IMR-90 (cell line): ENCODE measurements at regions not wholly inside any gene's neighbourhood (a gene's known extent, or its start where the extent isn't known, plus 50 kb on each side); places are given as distances from the start of the nearest gene placed in this dataset.

Experiments used
- ATAC-seq: fragments of 200-7000 bp; cut with Tn5 transposase; 2 replicates; pipeline ENCODE4 v1.9.1; 2020; ENCODE audit warnings: low read depth, mild to moderate bottlenecking, moderate library complexity
- BruUV-seq: library from RNA; stranded (reverse); fragments of 400-500 nt; replicated peaks from 2 replicates; lab custom pipeline; 2021; lab: Mats Ljungman, UMichigan
- CTCF ChIA-PET: fragments of 300-600 bp; formaldehyde crosslinking; extraction: SDS; loops from one replicate; lab custom pipeline; 2021; ENCODE audit warnings: antibody characterized with exemption; lab: Yijun Ruan, JAX
- POLR2A ChIA-PET: fragments of 300-600 bp; sonication (Branson Sonifier 250); formaldehyde crosslinking; loops from one replicate; lab custom pipeline; 2022; ENCODE audit warnings: antibody characterized with exemption; ENCODE audit not compliant: unreplicated experiment; lab: Charles Lee
- DNase-seq: peaks from one replicate; pipeline ENCODE4 v3.0.0; 2013
- H2AFZ ChIP-seq: replicated peaks from 2 replicates; pipeline ENCODE3; 2013; ENCODE audit warnings: low read length, mild to moderate bottlenecking; ENCODE audit not compliant: poor library complexity
- H2AK5ac ChIP-seq: 2 replicates; pipeline ENCODE4 v1.6.1; 2013; ENCODE audit warnings: low read depth, low read length, inconsistent platforms
- H2AK9ac ChIP-seq: replicated peaks from 2 replicates; pipeline ENCODE3; 2013; ENCODE audit warnings: mild to moderate bottlenecking, low read depth, low read length, moderate library complexity; ENCODE audit not compliant: poor library complexity
- H2BK120ac ChIP-seq: 2 replicates; pipeline ENCODE4 v1.6.1; 2013; ENCODE audit warnings: low read depth, low read length, inconsistent platforms
- H2BK15ac ChIP-seq: 3 replicates; pipeline ENCODE4 v1.6.1; 2013; ENCODE audit warnings: low read depth, low read length, inconsistent platforms
- H2BK20ac ChIP-seq: 2 replicates; pipeline ENCODE4 v1.6.1; 2013; ENCODE audit warnings: low read depth, mild to moderate bottlenecking, inconsistent platforms, low read length, moderate library complexity
- H2BK5ac ChIP-seq: 2 replicates; pipeline ENCODE4 v1.6.1; 2013; ENCODE audit warnings: mild to moderate bottlenecking, low read depth, low read length, inconsistent platforms; ENCODE audit not compliant: poor library complexity, severe bottlenecking
- H3K14ac ChIP-seq: replicated peaks from 2 replicates; pipeline ENCODE4 v1.6.1; 2013; ENCODE audit warnings: low read depth, low read length, inconsistent platforms
- H3K18ac ChIP-seq: 2 replicates; pipeline ENCODE4 v1.6.1; 2013; ENCODE audit warnings: low read depth, low read length, control low read depth
- H3K23ac ChIP-seq: 2 replicates; pipeline ENCODE4 v1.6.1; 2013; ENCODE audit warnings: low read depth, low read length, inconsistent platforms
- H3K27ac ChIP-seq: 2 replicates; pipeline ENCODE4 v1.5.1; 2013; ENCODE audit warnings: mild to moderate bottlenecking, control low read depth, low read length; ENCODE audit not compliant: insufficient read depth
- H3K27me3 ChIP-seq: 2 replicates; pipeline ENCODE4 v1.6.1; 2013; ENCODE audit warnings: low read length; ENCODE audit not compliant: control insufficient read depth, insufficient read depth
- H3K36me3 ChIP-seq: 2 replicates; pipeline ENCODE4 v1.6.1; 2013; ENCODE audit warnings: low read length, mixed read lengths; ENCODE audit not compliant: control insufficient read depth, insufficient read depth
- H3K4ac ChIP-seq: 2 replicates; pipeline ENCODE4 v1.6.1; 2013; ENCODE audit warnings: low read depth, low read length, inconsistent platforms
- H3K4me1 ChIP-seq: 2 replicates; pipeline ENCODE4 v1.6.1; 2013; ENCODE audit warnings: low read length, mixed read lengths; ENCODE audit not compliant: control insufficient read depth, insufficient read depth
- H3K4me2 ChIP-seq: 2 replicates; pipeline ENCODE4 v1.6.1; 2013; ENCODE audit warnings: low read depth, mild to moderate bottlenecking, control low read depth, low read length, moderate library complexity
- H3K4me3 ChIP-seq: 2 replicates; pipeline ENCODE4 v1.5.1; 2013; ENCODE audit warnings: low read depth, mild to moderate bottlenecking, control low read depth, low read length, moderate library complexity; ENCODE audit not compliant: insufficient read depth
- H3K56ac ChIP-seq: 2 replicates; pipeline ENCODE4 v1.6.1; 2013; ENCODE audit warnings: low read length, inconsistent platforms; ENCODE audit not compliant: insufficient read depth; ENCODE audit errors: extremely low read depth
- H3K79me1 ChIP-seq, 2 experiments: 2 replicates each; pipeline ENCODE4 v1.6.1; 2013; ENCODE audit warnings: low read length in 2 of 2, inconsistent platforms in 1 of 2, low read depth in 1 of 2
- H3K9ac ChIP-seq: 2 replicates; pipeline ENCODE4 v1.6.1; 2013; ENCODE audit warnings: low read depth, low read length, control low read depth
- H3K9me1 ChIP-seq: 2 replicates; pipeline ENCODE4 v1.6.1; 2013; ENCODE audit warnings: low read length, inconsistent platforms; ENCODE audit not compliant: insufficient read depth
- H3K9me3 ChIP-seq: 2 replicates; pipeline ENCODE4 v1.6.1; 2013; ENCODE audit warnings: low read length; ENCODE audit not compliant: control insufficient read depth, insufficient read depth
- H4K20me1 ChIP-seq: 2 replicates; pipeline ENCODE4 v1.6.1; 2013; ENCODE audit warnings: low read length, inconsistent platforms; ENCODE audit not compliant: insufficient read depth
- H4K5ac ChIP-seq: 2 replicates; pipeline ENCODE4 v1.6.1; 2013; ENCODE audit warnings: mild to moderate bottlenecking, low read depth, low read length, control low read depth
- H4K8ac ChIP-seq, 2 experiments: 2 replicates each; pipeline ENCODE4 v1.6.1; 2013; ENCODE audit warnings: low read depth in 2 of 2, low read length in 2 of 2, control low read depth in 1 of 2, inconsistent platforms in 1 of 2
- H4K91ac ChIP-seq: 2 replicates; pipeline ENCODE4 v1.6.1; 2013; ENCODE audit warnings: low read depth, low read length, inconsistent platforms; ENCODE audit not compliant: insufficient read depth
- BHLHE40 ChIP-seq: fragments of 150-350 bp; IDR thresholded peaks from 2 replicates; pipeline ENCODE4 v1.6.1; 2016; ENCODE audit warnings: mild to moderate bottlenecking, low read depth, low read length
- CHD1 ChIP-seq: IDR thresholded peaks from 2 replicates; pipeline ENCODE4 v1.6.1; 2012; ENCODE audit warnings: low read depth, low read length, improper control_type of control experiment
- FOS ChIP-seq: fragments of 150-350 bp; IDR thresholded peaks from 2 replicates; pipeline ENCODE4 v1.6.1; 2016; ENCODE audit warnings: low read depth, low read length
- MXI1 ChIP-seq: IDR thresholded peaks from 2 replicates; pipeline ENCODE4 v1.6.1; 2012; ENCODE audit warnings: low read depth, mild to moderate bottlenecking, low read length, moderate library complexity, borderline replicate concordance
- POLR2A ChIP-seq: IDR thresholded peaks from 2 replicates; pipeline ENCODE4 v1.6.1; 2012; ENCODE audit warnings: mild to moderate bottlenecking, low read depth, low read length
- RAD21 ChIP-seq: IDR thresholded peaks from 2 replicates; pipeline ENCODE4 v1.6.1; 2012; ENCODE audit warnings: low read length, improper control_type of control experiment
- RCOR1 ChIP-seq: IDR thresholded peaks from 2 replicates; pipeline ENCODE4 v1.6.1; 2012; ENCODE audit warnings: mild to moderate bottlenecking, low read length, improper control_type of control experiment; ENCODE audit not compliant: insufficient replicate concordance
- dilution Hi-C: fragments of 300-500 bp; cut with HindIII; formaldehyde crosslinking; loops from one replicate; pipeline ENCODE4 v1.14.3; 2018; ENCODE audit warnings: low sequenced_read_pairs; ENCODE audit not compliant: unreplicated experiment
- in situ Hi-C: fragments of 300-500 bp; cut with MboI; formaldehyde crosslinking; loops from 3 replicates; pipeline ENCODE4 v1.14.3; 2019; ENCODE audit warnings: low sequenced_read_pairs, inconsistent platforms, mixed read lengths
- intact Hi-C: fragments of 100-400 bp; cut with micrococcal nuclease; formaldehyde crosslinking; loops from 2 replicates; pipeline ENCODE4 v1.10.0; 2022
- TF ChIP-seq, protein P1 (sequence below): conservative IDR thresholded peaks from 2 replicates; pipeline ENCODE4 v1.5.1; 2012; ENCODE audit warnings: mild to moderate bottlenecking, low read depth, low read length, improper control_type of control experiment

DNA sequence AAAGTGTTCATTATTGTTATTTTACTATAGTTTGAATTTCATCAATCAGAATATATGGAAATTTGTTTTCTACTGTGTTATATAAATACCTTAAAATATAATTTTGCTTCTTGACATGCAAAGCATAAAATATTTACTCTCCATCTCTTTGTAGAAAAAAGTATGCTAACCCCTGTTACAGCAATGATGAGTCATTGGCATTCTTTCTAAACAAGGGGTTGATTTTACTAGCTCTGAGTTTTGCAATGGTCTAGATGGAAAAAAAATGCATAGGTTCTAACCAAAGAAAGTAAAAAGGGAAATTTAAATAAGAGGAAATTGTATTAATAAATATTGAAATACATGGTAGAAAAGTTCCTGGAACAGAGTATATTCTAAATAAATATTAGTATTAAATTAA lies 990.2 kb upstream of the ATXN7L3B start:
- intact Hi-C loops, result no loop called here

More for the DNA sequence above, 990.2 kb upstream of the ATXN7L3B start:
- no peak overlapping the region for H3K27ac ChIP-seq
- no peak overlapping the region for H3K56ac ChIP-seq
- BruUV-seq, result no TSS peak
- H4K5ac ChIP-seq, result no peak overlapping the region
- no peaks in the 10 kb centered on the region for H3K4me1 ChIP-seq
- H3K4ac ChIP-seq, result no peak overlapping the region
- TF ChIP-seq FOS, result no peak
- no peak for TF ChIP-seq POLR2A
- no peak for TF ChIP-seq CHD1
- no peak for TF ChIP-seq MXI1
- TF ChIP-seq BHLHE40, result no peak
- TF ChIP-seq RAD21, result no peak
- TF ChIP-seq, protein P1, sequence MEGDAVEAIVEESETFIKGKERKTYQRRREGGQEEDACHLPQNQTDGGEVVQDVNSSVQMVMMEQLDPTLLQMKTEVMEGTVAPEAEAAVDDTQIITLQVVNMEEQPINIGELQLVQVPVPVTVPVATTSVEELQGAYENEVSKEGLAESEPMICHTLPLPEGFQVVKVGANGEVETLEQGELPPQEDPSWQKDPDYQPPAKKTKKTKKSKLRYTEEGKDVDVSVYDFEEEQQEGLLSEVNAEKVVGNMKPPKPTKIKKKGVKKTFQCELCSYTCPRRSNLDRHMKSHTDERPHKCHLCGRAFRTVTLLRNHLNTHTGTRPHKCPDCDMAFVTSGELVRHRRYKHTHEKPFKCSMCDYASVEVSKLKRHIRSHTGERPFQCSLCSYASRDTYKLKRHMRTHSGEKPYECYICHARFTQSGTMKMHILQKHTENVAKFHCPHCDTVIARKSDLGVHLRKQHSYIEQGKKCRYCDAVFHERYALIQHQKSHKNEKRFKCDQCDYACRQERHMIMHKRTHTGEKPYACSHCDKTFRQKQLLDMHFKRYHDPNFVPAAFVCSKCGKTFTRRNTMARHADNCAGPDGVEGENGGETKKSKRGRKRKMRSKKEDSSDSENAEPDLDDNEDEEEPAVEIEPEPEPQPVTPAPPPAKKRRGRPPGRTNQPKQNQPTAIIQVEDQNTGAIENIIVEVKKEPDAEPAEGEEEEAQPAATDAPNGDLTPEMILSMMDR, result no peak
- TF ChIP-seq RCOR1, result no peak
- no peak overlapping the region for H2BK15ac ChIP-seq
- no peaks in the 10 kb centered on the region for H3K9me3 ChIP-seq
- H3K4me2 ChIP-seq, result no peak overlapping the region
- H3K79me1 ChIP-seq, result no peaks in the 10 kb centered on the region
- H3K18ac ChIP-seq, result no peak overlapping the region
- H2AK5ac ChIP-seq, result no peak overlapping the region
- no peak overlapping the region for H2AFZ ChIP-seq
- no peak overlapping the region for H3K9ac ChIP-seq
- no peak overlapping the region for H2BK20ac ChIP-seq
- H4K8ac ChIP-seq, result no peak overlapping the region
- no peaks in the 10 kb centered on the region for H3K27me3 ChIP-seq
- no peak for DNase-seq
- H4K20me1 ChIP-seq, result no peaks in the 10 kb centered on the region
- no peak overlapping the region for H4K91ac ChIP-seq
- H3K4me3 ChIP-seq, result no peak overlapping the region
- POLR2A ChIA-PET, result no interaction called here
- dilution Hi-C loops (no loop called here), in situ Hi-C loops (no loop called here)
- H3K23ac ChIP-seq, result no peak overlapping the region
- no peak overlapping the region for H2AK9ac ChIP-seq
- ATAC-seq, result no peak
- H3K36me3 ChIP-seq, result no peaks in the 10 kb centered on the region
- no peak overlapping the region for H2BK120ac ChIP-seq
- CTCF ChIA-PET, result no interaction called here
- H3K9me1 ChIP-seq, result no peaks in the 10 kb centered on the region
- H3K14ac ChIP-seq, result no peak overlapping the region
- no peak overlapping the region for H2BK5ac ChIP-seq
